Hematopoietic multipotent progenitor cell (in vitro differentiated cells): ENCODE measurements at regions not wholly inside any gene's neighbourhood (a gene's known extent, or its start where the extent isn't known, plus 50 kb on each side); places are given as distances from the start of the nearest gene placed in this dataset.
"Not testable (repeated sequence)": the region's sequence is repeated elsewhere in the genome, so short reads cannot be mapped to it uniquely, and the experiment has no call there.

ENCODE experiments used
- DNase-seq, 3 donors: peaks; one replicate each; pipeline ENCODE4 v3.0.0-alpha.2; 2011 to 2015; ENCODE audit warnings: low read depth in 2 of 3, low spot score in 2 of 3

- DNase-seq = no peak
Measured at GRCh38 chr4:114398410-114398809, 200.2 kb upstream of the UGT8 start.

DNA sequence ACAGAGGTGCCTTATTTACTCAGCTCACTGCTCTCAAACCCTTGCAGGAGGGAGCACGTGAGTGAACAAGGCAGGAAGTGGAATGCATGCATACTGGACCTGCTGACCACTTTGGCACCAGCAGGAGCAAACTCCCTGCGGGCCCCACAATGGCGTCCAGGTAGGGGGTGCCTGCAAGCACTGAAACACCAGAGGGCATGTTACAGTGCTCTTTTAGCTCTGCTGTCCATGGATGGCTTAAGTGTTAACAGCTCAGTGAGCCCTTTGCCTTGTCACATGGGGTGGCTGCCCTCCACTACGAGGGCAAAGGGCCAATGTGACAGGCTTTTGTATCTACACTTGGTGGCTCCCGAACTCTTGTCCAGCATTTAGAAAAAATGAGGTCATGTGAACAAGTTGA is 199.5 kb upstream of the UGT8 start:
- DNase-seq = no peak

DNA sequence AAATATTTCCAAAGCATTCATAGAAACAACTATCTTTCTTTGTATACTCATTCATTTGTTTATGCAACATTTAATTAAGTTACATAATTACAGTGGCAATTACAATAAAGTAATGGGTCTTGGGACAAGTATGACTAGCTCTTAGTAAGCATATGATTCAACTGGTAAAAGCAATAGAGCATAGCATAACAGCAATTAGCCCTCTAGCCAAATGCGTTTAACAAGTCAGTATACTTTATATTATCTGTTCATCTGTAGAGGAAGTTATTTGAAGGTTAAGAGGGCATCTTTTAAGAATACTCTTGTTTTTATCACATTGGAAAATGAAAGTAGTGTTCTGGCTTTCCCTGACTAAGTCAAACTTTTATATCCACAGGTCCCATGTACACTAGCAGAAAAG is 198.1 kb upstream of the UGT8 start:
- no peak for DNase-seq

GRCh38 chr4:114401483-114401882 is 197.1 kb upstream of the UGT8 start:
- no peak for DNase-seq

DNA sequence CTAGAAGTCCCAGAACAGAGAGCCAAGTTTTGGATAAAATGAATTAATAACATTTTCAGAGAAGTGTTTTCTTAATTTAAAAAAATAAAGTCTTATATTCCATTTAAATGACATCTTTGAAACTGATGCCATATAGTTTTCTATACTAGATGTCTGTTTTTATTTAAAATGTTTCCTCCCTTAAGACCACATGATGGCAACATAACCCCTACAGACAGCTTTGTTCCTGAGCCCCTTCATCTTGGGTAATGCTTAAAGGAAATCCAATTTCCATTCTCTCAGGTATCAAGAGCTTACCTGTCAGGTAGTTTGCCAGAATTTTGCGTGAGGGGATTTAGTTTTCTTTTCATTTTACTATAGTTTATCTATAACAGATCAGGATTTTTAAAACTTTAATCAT is 181.4 kb upstream of the UGT8 start:
- DNase-seq = no peak

DNA sequence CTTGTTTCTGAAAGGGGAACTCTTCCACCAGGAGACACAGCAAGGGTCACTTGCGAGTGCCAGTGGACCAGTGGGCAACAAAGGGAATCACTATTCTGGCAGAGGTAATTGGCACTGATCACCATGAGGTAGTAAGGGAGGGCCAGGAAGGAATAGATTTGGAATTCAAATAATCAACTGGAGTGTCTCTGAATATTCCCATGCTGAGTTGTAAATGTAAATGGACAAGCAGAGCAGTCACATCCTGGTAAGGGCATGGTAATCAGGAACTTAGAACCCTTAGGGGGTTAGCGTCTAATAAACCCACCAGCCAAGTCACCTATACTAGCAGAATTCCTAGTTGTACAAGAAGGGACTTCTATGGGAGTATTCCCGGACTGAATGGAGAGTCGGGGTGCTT is 178.5 kb upstream of the UGT8 start:
- DNase-seq = no peak

DNA sequence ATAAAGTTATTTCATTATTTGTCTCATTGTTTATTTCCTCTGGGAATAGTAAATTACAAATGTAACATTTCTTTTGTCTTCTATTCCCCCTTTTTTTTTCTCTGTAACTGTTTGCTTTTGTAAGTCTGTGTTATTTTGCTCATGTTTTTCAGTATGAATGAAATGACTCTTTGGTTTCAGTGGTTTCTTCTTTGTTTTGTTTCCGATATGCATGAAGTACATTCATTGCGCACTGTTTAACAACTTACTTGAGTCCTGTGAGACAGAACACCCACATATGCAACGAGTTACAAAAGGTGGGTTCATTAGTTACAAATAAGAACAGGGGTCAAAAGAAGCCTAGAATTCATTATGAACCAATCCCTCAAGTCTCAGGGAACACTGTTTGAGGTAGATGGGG is 175.0 kb upstream of the UGT8 start:
- no peak for DNase-seq

DNA sequence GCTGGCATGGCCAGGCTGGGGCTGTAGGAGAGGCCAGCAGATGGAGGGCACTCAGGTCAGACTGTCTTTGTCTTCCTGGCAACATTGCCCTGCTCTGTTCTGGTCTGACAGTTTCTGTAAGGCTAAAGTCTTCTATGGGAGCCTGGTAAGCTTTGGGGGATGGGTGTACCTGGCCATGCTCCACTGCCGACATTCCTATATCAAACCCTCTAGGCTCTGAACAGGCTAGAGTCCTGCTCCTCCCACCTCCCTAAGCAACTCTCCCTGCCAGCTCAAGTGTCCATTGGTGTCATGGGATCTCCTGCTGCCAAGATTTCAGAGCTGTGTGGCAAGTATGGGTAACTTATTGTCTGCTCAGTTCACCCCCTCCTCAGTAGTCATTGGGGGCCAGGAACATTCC is 163.5 kb upstream of the UGT8 start:
- no peak for DNase-seq

DNA sequence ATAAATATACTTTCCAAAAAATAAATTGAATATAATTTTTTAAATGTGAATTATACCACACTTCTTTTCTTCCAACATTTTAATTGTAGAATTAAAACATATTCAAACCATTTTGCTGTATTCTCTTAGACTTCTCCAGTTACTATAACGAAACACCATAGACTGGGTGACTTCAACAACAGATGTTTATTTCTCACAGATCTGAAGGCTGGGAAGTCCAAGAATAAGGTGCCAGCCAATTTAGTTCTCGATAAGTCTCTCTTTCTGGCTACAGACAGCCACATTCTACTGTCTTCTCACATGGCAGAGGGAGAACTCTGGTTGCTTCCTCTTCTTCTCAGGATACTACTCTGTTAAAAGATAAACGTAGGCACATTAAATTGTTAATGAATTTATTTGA is 155.8 kb upstream of the UGT8 start:
- no peak for DNase-seq

- DNase-seq = no peak
Measured at GRCh38 chr4:114444211-114444610, 154.4 kb upstream of the UGT8 start.

- DNase-seq = not testable (repeated sequence)
Measured at GRCh38 chr4:114447963-114448516, 150.6 kb upstream of the UGT8 start.

GRCh38 chr4:114458728-114459127 is 139.9 kb upstream of the UGT8 start:
- DNase-seq = no peak

- DNase-seq = no peak
Measured at GRCh38 chr4:114464726-114465272, 133.8 kb upstream of the UGT8 start.

GRCh38 chr4:114465766-114466165 is 132.8 kb upstream of the UGT8 start:
- no peak for DNase-seq

- DNase-seq = no peak
Measured at GRCh38 chr4:114466299-114466698, 132.3 kb upstream of the UGT8 start.

DNA sequence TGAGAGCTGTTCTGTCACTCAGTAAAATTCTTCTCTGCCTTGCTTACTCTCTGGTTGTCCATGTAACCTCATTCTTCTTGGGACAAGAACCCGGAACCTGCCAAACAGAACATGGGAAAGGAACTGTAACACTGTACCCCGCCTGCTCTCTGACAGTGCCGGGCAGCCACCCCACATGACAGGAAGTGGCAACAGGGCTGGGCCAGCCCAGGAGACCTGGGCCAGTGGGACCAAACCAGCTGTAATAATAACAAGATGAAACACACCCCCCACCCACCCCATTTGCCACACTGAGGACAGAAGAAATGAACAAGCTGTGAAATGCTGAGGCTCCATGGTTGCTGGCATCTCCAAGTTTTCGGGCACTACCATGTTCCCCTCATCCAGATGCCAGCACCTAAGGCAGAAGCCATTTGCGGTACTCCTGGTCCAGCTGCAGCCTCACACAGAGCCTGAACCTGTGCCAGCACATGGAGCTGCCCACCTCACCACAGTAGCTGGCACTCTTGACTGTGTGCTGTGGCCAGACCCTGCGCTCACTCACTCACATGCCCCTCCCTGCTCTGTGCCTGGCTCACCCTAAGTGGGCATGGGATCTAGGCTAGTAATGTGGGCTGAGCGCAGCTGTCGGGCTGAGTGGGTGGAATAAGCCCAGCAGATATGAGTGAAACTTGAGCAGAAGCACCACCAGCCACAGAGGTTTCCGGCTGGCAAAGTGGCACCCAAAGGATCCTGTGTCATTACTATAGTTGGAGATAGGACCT is 126.2 kb upstream of the UGT8 start:
- DNase-seq = no peak

DNA sequence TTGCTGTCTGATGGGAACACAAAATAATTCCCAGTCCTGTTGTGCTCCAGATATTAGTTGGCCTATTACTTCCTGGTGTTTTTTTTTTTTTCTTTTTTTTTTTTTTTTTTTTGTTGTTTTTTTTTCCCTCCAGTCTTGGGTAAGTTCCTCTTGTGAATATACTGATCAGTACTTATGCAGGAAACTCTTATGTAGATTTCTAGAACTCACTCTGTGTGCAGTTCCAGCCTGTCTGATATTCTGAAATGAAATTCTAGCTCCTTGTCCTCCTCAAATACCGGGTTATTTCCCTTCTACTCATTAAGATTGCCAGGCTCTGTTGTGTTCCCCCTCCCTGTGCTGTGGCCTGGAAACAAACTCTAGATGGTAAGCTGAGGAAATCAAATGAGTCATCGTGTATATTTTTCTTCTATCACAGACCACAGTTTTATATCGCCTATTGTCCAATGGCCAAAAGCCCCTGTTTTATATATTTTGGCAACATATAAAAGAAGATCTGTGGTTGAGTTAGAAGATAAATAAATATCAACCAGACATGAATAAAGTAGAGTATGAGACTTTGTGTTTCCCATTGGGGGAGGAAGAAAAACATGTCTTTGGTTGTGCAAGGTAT is 124.3 kb upstream of the UGT8 start:
- no peak for DNase-seq

GRCh38 chr4:114476310-114476709 is 122.3 kb upstream of the UGT8 start:
- DNase-seq = no peak

- no peak for DNase-seq
Measured at GRCh38 chr4:114479595-114479994, 119.0 kb upstream of the UGT8 start.

- DNase-seq = no peak
Measured at GRCh38 chr4:114481856-114482255, 116.8 kb upstream of the UGT8 start.

DNA sequence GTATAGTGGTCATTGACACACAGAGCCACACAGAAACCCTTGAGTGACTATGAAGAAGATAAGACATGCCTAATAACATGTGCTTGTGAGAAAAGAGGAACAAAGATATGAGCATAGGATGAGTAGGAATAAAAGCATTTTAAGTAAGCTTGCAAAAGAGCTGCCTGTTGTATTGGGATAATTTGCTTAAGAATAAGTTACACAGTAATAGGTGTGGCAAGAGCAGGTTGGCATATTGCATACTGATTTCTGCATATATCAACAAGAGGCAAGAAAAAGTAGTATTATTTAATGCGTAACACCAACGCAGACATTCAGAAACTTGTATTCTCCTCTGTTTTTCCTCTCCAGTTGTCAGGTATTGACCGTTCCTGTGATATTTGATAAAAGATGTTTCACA is 111.5 kb upstream of the UGT8 start:
- DNase-seq = no peak
